ENCODE measurements at regions not wholly inside any gene's neighbourhood (a gene's known extent, or its start where the extent isn't known, plus 50 kb on each side); places are given as distances from the start of the nearest gene placed in this dataset.

- Mint-ChIP-seq H3K9me3 (ENCODE audit: unreplicated experiment) (no peaks in the 10 kb centered on the region), H3K4me1 (ENCODE audit: insufficient read depth, unreplicated experiment) (peaks cover 13% of the 10 kb centered on the region), H3K36me3 (ENCODE audit: insufficient read depth, unreplicated experiment) (no peaks in the 10 kb centered on the region), H3K27ac (ENCODE audit: low read depth, unreplicated experiment) (no peak overlapping the region), H3K27me3 (ENCODE audit: insufficient read depth, unreplicated experiment) (peaks cover 10% of the 10 kb centered on the region), H3K4me3 (ENCODE audit: unreplicated experiment) (no peak overlapping the region)
- intact Hi-C loops (cut with micrococcal nuclease): no loop called here
- DNase-seq (ENCODE audit: unreplicated experiment): no peak
- ChIA-PET POLR2A (interaction anchor here (0.5 to 1.5 kb wide), 3 partner anchors 8 to 1283 kb away, joined by 3 to 5 read pairs (median 3); no protein-coding TSS in a partner anchor), CTCF (no interaction called here)
- no TSS peak for BruUV-seq (replicated peaks)
- TF ChIP-seq CTCF (IDR thresholded peaks at IDR 0.05; ENCODE audit: unreplicated experiment): no peak
Observed at GRCh38 chr12:25326326-25326725, 75.6 kb upstream of the KRAS start.

- Mint-ChIP-seq H3K36me3 (ENCODE audit: insufficient read depth, unreplicated experiment) (no peaks in the 10 kb centered on the region), H3K27ac (ENCODE audit: low read depth, unreplicated experiment) (no peak overlapping the region), H3K4me1 (ENCODE audit: insufficient read depth, unreplicated experiment) (peaks cover 13% of the 10 kb centered on the region), H3K27me3 (ENCODE audit: insufficient read depth, unreplicated experiment) (no peaks in the 10 kb centered on the region), H3K4me3 (ENCODE audit: unreplicated experiment) (no peak overlapping the region), H3K9me3 (ENCODE audit: unreplicated experiment) (no peaks in the 10 kb centered on the region)
- no TSS peak for BruUV-seq (replicated peaks)
- DNase-seq (ENCODE audit: unreplicated experiment): no peak
- CTCF ChIA-PET: interaction anchor here (0.6 kb wide), 1 partner anchor 139 kb away, joined by 3 read pairs; no protein-coding TSS in a partner anchor
- no peak for TF ChIP-seq CTCF (IDR thresholded peaks at IDR 0.05; ENCODE audit: unreplicated experiment)
- intact Hi-C loops (cut with micrococcal nuclease): loop anchor here (5.0 kb wide), 1 partner anchor 73 kb away; the partner anchor contains the start of gene KRAS
- POLR2A ChIA-PET: interaction anchor here (1.1 kb wide), 1 partner anchor 40 kb away, joined by 5 read pairs; no protein-coding TSS in a partner anchor
Observed at GRCh38 chr12:25324861-25325260, 74.1 kb upstream of the KRAS start.

GRCh38 chr12:25323581-25323982 is 72.9 kb upstream of the KRAS start:
- H3K4me1 Mint-ChIP-seq (ENCODE audit: insufficient read depth, unreplicated experiment): peaks cover 13% of the 10 kb centered on the region
- CTCF ChIA-PET: interaction anchor here (0.6 to 1.3 kb wide), 2 partner anchors 8 to 64 kb away, joined by 3 read pairs; no protein-coding TSS in a partner anchor
- no peaks in the 10 kb centered on the region for H3K9me3 Mint-ChIP-seq (ENCODE audit: unreplicated experiment)
- DNase-seq (ENCODE audit: unreplicated experiment): no peak
- no peak for TF ChIP-seq CTCF (IDR thresholded peaks at IDR 0.05; ENCODE audit: unreplicated experiment)
- no peaks in the 10 kb centered on the region for H3K36me3 Mint-ChIP-seq (ENCODE audit: insufficient read depth, unreplicated experiment)
- intact Hi-C loops (cut with micrococcal nuclease): loop anchor here (5.0 kb wide), 1 partner anchor 71 kb away; the partner anchor contains the start of gene KRAS
- no TSS peak for BruUV-seq (replicated peaks)
- H3K4me3 Mint-ChIP-seq (ENCODE audit: unreplicated experiment): no peak overlapping the region
- H3K27ac Mint-ChIP-seq (ENCODE audit: low read depth, unreplicated experiment): peak overlapping the region; percentile 42
- POLR2A ChIA-PET: interaction anchor here (0.6 to 1.1 kb wide), 2 partner anchors 39 to 435 kb away, joined by 3 to 5 read pairs; no protein-coding TSS in a partner anchor
- no peaks in the 10 kb centered on the region for H3K27me3 Mint-ChIP-seq (ENCODE audit: insufficient read depth, unreplicated experiment)

- Mint-ChIP-seq H3K4me1 (ENCODE audit: insufficient read depth, unreplicated experiment) (peaks cover 13% of the 10 kb centered on the region), H3K9me3 (ENCODE audit: unreplicated experiment) (no peaks in the 10 kb centered on the region), H3K27me3 (ENCODE audit: insufficient read depth, unreplicated experiment) (no peaks in the 10 kb centered on the region), H3K4me3 (ENCODE audit: unreplicated experiment) (no peak overlapping the region), H3K36me3 (ENCODE audit: insufficient read depth, unreplicated experiment) (no peaks in the 10 kb centered on the region), H3K27ac (ENCODE audit: low read depth, unreplicated experiment) (peak overlapping the region; percentile 42)
- intact Hi-C loops (cut with micrococcal nuclease): loop anchor here (5.0 kb wide), 1 partner anchor 71 kb away; the partner anchor contains the start of gene KRAS
- ChIA-PET CTCF (interaction anchor here (0.6 to 1.3 kb wide), 2 partner anchors 7 to 65 kb away, joined by 3 read pairs; no protein-coding TSS in a partner anchor), POLR2A (interaction anchor here (0.7 kb wide), 1 partner anchor 298 kb away, joined by 4 read pairs; no protein-coding TSS in a partner anchor)
- DNase-seq (ENCODE audit: unreplicated experiment): peak; percentile 79
- no peak for TF ChIP-seq CTCF (IDR thresholded peaks at IDR 0.05; ENCODE audit: unreplicated experiment)
- BruUV-seq (replicated peaks): no TSS peak
Observed at GRCh38 chr12:25322918-25323531, 72.3 kb upstream of the KRAS start.

All from MCF 10A (cell line).